Sigmoid colon (tissue), 6 donors: ENCODE measurements at regions not wholly inside any gene's neighbourhood (a gene's known extent, or its start where the extent isn't known, plus 50 kb on each side); places are given as distances from the start of the nearest gene placed in this dataset.

Experiments
- DNase-seq: peaks from one replicate; pipeline ENCODE4 v3.0.0-alpha.2; 2019
- H3K27ac ChIP-seq, 4 donors: fragments of 200-600 bp; sonication (generic); one replicate each; pipeline ENCODE4 v1.5.1; 2016 to 2019; ENCODE audit warnings: mild to moderate bottlenecking in 1 of 4
- H3K27me3 ChIP-seq, 3 donors: fragments of 200-600 bp; sonication (generic); one replicate each; pipeline ENCODE4 v1.5.1; 2019; ENCODE audit warnings: mild to moderate bottlenecking in 1 of 3
- H3K36me3 ChIP-seq, 4 donors: fragments of 200-600 bp; sonication (generic); one replicate each; pipeline ENCODE4 v1.5.1; 2016 to 2019
- H3K4me1 ChIP-seq, 4 donors: fragments of 200-600 bp; sonication (generic); one replicate each; pipeline ENCODE4 v1.5.1; 2017 to 2019
- H3K4me3 ChIP-seq, 4 donors: fragments of 200-600 bp; sonication (generic); one replicate each; pipeline ENCODE4 v1.5.1; 2017 to 2019; ENCODE audit warnings: mild to moderate bottlenecking in 2 of 4, moderate library complexity in 1 of 4
- H3K9me3 ChIP-seq, 4 donors: fragments of 200-600 bp in 3 of 4; sonication (generic) in 3 of 4; one replicate each; pipeline versions ENCODE4 v1.5.1 to v1.6.1; 2013 to 2019
- EP300 ChIP-seq, 4 donors: sonication (generic); formaldehyde crosslinking; IDR thresholded peaks; one replicate each; pipeline ENCODE4 v1.6.1; 2017; ENCODE audit warnings: antibody characterized with exemption in 4 of 4
- POLR2A ChIP-seq, 2 donors: fragments of 450-650 bp; IDR thresholded peaks; one replicate each; pipeline ENCODE4 v1.6.1; 2016; ENCODE audit warnings: antibody characterized with exemption in 2 of 2, mild to moderate bottlenecking in 2 of 2, moderate library complexity in 2 of 2
- POLR2AphosphoS5 ChIP-seq, 4 donors: sonication (generic); formaldehyde crosslinking; IDR thresholded peaks; one replicate each; pipeline ENCODE4 v1.6.1; 2017; ENCODE audit warnings: antibody characterized with exemption in 4 of 4
- WGBS, 2 donors: extraction: QIAGEN DNeasy Blood & Tissue Kit; methylation state at CpG; one replicate each; pipeline ENCODE4 v1.1.7; 2013; 5-methylcytosine and 5-hydroxymethylcytosine counted together
- intact Hi-C: fragments of 100-400 bp; cut with DNase I; formaldehyde crosslinking; loops from one replicate; pipeline ENCODE4 v1.15.1; 2023
- TF ChIP-seq, protein P1 (sequence below), 4 experiments: fragments of 450-650 bp in 3 of 4; fragments of 200-600 bp in 1 of 4; IDR thresholded peaks; one replicate each; pipeline ENCODE4 v1.5.1; 2016 to 2019; ENCODE audit warnings: antibody characterized with exemption in 4 of 4, mild to moderate bottlenecking in 3 of 4, moderate library complexity in 2 of 4
- donor health status: healthy with polysubstance abuse.
- donor health status: healthy.

DNA sequence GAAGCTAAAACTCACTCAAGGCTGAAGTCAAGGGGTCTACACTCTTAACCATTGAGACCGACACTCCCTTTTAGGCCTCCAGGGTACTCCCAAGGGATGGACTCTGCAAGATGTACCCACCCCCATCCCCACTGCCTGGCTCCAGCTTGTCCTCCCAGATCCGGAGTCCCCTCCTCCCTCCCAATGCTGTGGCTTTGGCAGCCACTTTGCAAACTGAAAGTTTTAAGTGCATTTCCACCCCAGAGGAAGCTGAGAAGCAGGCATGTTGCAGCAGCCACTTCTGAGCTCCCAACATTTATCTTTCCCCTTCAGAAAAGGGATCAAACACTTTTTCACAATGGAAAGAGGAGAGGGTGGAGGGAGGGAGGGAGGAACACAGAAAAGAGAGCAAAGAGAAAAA is 115.2 kb downstream of the COPRS start:
- H3K36me3 ChIP-seq, result no peaks in the 10 kb centered on the region
- DNase-seq, result no peak
- intact Hi-C loops, result loop anchor here (5.0 kb wide), 2 partner anchors 44 to 181 kb away; no protein-coding TSS in a partner anchor
- no peaks in the 10 kb centered on the region for H3K9me3 ChIP-seq
- H3K27me3 ChIP-seq, result no peaks in the 10 kb centered on the region
- TF ChIP-seq POLR2AphosphoS5 (IDR thresholded peaks at IDR 0.05) (no peak), EP300 (IDR thresholded peaks at IDR 0.05) (no peak), POLR2A (IDR thresholded peaks at IDR 0.05) (no peak)
- TF ChIP-seq, protein P1, sequence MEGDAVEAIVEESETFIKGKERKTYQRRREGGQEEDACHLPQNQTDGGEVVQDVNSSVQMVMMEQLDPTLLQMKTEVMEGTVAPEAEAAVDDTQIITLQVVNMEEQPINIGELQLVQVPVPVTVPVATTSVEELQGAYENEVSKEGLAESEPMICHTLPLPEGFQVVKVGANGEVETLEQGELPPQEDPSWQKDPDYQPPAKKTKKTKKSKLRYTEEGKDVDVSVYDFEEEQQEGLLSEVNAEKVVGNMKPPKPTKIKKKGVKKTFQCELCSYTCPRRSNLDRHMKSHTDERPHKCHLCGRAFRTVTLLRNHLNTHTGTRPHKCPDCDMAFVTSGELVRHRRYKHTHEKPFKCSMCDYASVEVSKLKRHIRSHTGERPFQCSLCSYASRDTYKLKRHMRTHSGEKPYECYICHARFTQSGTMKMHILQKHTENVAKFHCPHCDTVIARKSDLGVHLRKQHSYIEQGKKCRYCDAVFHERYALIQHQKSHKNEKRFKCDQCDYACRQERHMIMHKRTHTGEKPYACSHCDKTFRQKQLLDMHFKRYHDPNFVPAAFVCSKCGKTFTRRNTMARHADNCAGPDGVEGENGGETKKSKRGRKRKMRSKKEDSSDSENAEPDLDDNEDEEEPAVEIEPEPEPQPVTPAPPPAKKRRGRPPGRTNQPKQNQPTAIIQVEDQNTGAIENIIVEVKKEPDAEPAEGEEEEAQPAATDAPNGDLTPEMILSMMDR (IDR thresholded peaks at IDR 0.05), result no peak
- peak overlapping the region in 1 of 4 donors; percentile 44 for H3K27ac ChIP-seq
- WGBS, 2 donors, result 32 to 66% methylated on average over 2 of the region's 2 CpGs
- peaks cover 0 to 67% (median 57%) of the 10 kb centered on the region in 4 donors for H3K4me1 ChIP-seq
- H3K4me3 ChIP-seq, result no peak overlapping the region

DNA sequence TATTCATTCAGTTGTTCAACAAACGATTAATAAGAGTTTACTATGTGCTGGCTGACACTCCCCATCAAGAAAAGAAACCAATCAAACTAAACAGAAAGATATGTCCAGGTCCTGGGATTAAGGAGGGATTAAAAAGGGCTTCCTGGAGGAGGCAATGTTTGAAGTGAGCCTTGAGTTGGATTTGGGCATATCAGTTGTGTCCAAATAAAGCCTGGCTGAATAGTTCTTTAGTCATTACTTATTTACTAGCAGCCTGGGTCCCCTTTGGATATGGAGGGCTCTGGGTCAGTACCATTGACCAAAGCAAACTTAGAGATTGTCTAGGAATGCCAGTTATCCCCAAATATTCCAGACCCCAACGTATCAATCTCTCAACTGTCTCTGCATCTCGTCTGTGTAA is 117.7 kb downstream of the COPRS start:
- peaks cover 0 to 85% (median 75%) of the 10 kb centered on the region in 4 donors for H3K4me1 ChIP-seq

DNA sequence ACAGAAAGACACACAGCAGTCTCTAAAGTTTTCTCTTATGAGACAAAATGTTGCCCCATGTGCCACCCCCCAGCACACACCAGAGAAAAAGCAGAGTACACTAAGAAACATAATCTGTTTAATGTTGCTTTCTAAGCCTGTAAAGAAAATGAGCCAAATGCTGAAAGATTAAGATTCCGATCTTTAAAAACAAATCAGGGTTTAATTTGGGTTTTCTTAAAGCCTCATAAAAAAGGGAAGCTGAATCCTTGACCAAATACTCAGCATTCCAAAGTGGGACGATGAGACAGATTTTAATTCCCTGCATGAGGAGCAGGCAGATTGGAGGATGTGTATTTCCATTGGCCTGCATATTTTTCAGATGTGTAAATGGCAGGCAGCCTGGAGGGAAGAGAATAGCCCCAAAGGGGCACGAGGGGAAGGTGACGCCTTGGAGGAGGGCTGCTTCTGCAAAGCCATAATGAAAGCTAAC is 118.4 kb downstream of the COPRS start:
- H3K4me1 ChIP-seq, result peaks cover 0 to 85% (median 71%) of the 10 kb centered on the region in 4 donors
- H3K36me3 ChIP-seq, result no peaks in the 10 kb centered on the region
- no peaks in the 10 kb centered on the region for H3K27me3 ChIP-seq
- intact Hi-C loops, result loop anchor here (5.0 kb wide), 2 partner anchors 47 to 178 kb away; no protein-coding TSS in a partner anchor
- peak in 3 of 4 donors; percentile 56 to 59 (median 56) for TF ChIP-seq POLR2AphosphoS5 (IDR thresholded peaks at IDR 0.05)
- TF ChIP-seq, protein P1 (IDR thresholded peaks at IDR 0.05), result no peak
- peak overlapping the region; percentile 71 to 82 (median 76) for H3K27ac ChIP-seq
- DNase-seq, result no peak
- H3K9me3 ChIP-seq, result no peaks in the 10 kb centered on the region
- 68 to 80% methylated on average over 4 of the region's 4 CpGs for WGBS, 2 donors
- no peak overlapping the region for H3K4me3 ChIP-seq

More for the DNA sequence above, 117.7 kb downstream of the COPRS start:
- H3K27ac ChIP-seq, result peak overlapping the region; percentile 71 to 82 (median 76)
- H3K4me3 ChIP-seq, result no peak overlapping the region
- no peaks in the 10 kb centered on the region for H3K27me3 ChIP-seq
- no peaks in the 10 kb centered on the region for H3K9me3 ChIP-seq
- DNase-seq, result no peak
- H3K36me3 ChIP-seq, result no peaks in the 10 kb centered on the region
- TF ChIP-seq EP300 (IDR thresholded peaks at IDR 0.05), result no peak
- TF ChIP-seq, protein P1 (IDR thresholded peaks at IDR 0.05), result no peak
- no peak for TF ChIP-seq POLR2AphosphoS5 (IDR thresholded peaks at IDR 0.05)
- TF ChIP-seq POLR2A (IDR thresholded peaks at IDR 0.05), result no peak
- 81 to 88% methylated on average over 3 of the region's 3 CpGs for WGBS, 2 donors
- intact Hi-C loops, result loop anchor here (5.0 kb wide), 2 partner anchors 46 to 179 kb away; no protein-coding TSS in a partner anchor

DNA sequence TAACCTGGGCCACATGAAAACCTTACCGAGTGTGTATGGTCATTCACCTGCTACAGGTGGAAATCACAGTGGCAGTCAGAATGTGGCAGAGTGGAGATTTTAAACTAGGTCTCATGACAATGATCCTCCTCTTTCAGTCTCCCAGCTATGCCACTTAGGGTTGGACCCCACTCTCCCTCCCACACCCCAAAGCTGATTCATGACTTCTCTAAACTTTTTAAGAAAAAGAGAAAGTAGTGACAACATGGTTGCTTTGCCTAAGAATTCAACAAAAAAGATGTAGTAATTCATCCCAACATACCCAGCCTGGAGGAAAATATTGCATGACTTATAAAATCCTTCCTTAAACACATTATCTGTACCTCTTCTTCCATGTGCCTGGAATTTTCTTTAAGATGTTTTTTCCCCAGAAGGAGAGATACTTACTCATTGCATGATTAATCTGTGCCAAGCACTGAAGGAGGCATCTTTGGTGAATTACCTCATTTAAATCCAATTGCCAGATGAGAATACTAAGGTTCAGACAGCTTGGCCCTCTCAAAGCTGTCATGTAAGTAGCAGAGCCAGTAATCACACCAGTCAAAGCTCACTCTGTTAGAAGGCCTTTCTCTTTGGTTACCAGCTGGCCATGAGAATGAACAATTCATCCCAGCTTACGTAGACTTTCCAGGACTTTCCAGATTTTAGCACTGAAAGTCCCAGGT is 119.9 kb downstream of the COPRS start:
- WGBS, 2 donors, result 86 to 88% methylated on average over 2 of the region's 2 CpGs
- intact Hi-C loops, result loop anchor here (5.0 kb wide), 1 partner anchor 157 kb away; no protein-coding TSS in a partner anchor
- H3K36me3 ChIP-seq, result no peaks in the 10 kb centered on the region
- no peak overlapping the region for H3K4me3 ChIP-seq
- H3K4me1 ChIP-seq, result peaks cover 0 to 71% (median 57%) of the 10 kb centered on the region in 4 donors
- no peak for DNase-seq
- no peaks in the 10 kb centered on the region for H3K27me3 ChIP-seq
- peak overlapping the region; percentile 71 to 82 (median 76) for H3K27ac ChIP-seq
- no peaks in the 10 kb centered on the region for H3K9me3 ChIP-seq
- TF ChIP-seq POLR2AphosphoS5 (IDR thresholded peaks at IDR 0.05), result peak in 2 of 4 donors; percentile 10 to 24
- TF ChIP-seq EP300 (IDR thresholded peaks at IDR 0.05), result no peak

DNA sequence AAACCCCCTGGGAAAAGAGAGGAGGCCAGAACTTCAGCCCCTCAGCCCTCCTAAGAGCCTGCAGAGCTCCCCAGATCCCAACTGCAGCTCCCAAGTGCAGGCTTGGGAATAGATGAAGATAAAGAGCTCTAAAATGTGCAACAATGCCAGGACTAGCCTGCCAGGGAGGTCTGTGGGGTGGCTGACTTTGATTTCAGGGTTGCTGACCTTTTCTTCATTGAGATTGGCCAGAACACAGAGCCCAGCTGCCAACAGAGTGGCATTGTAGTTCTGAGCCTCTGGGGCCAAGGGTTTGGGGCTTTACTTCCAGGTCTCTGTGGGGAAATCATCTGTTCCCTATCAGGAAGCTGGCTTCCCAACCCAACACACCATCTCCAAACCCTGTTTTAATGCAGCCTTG is 120.6 kb downstream of the COPRS start:
- Histone ChIP-seq H3K4me1 (peaks cover 0 to 65% (median 50%) of the 10 kb centered on the region in 4 donors), H3K27me3 (no peaks in the 10 kb centered on the region), H3K4me3 (no peak overlapping the region), H3K9me3 (no peaks in the 10 kb centered on the region), H3K36me3 (no peaks in the 10 kb centered on the region), H3K27ac (peak overlapping the region; percentile 71 to 82 (median 76))
- no peak for DNase-seq
- intact Hi-C loops, result loop anchor here (5.0 kb wide), 1 partner anchor 156 kb away; no protein-coding TSS in a partner anchor
- TF ChIP-seq POLR2A (IDR thresholded peaks at IDR 0.05), result no peak
- TF ChIP-seq, protein P1 (IDR thresholded peaks at IDR 0.05), result no peak
- TF ChIP-seq EP300 (IDR thresholded peaks at IDR 0.05), result no peak
- TF ChIP-seq POLR2AphosphoS5 (IDR thresholded peaks at IDR 0.05), result no peak
